HFFc6 (cell line): ENCODE measurements at regions not wholly inside any gene's neighbourhood (a gene's known extent, or its start where the extent isn't known, plus 50 kb on each side); places are given as distances from the start of the nearest gene placed in this dataset.
"Not testable (repeated sequence)": the region's sequence is repeated elsewhere in the genome, so short reads cannot be mapped to it uniquely, and the experiment has no call there.

Experiments used
- DNase-seq: peaks from one replicate; pipeline ENCODE4 v3.0.0-alpha.2; 2018
- H3K27ac Mint-ChIP-seq: 2 replicates; pipeline ENCODE4 v1.8.0; 2020; ENCODE audit warnings: mild to moderate bottlenecking, mixed read lengths
- H3K27me3 Mint-ChIP-seq: 2 replicates; pipeline ENCODE4 v1.8.0; 2021; ENCODE audit warnings: mild to moderate bottlenecking, moderate library complexity, mixed read lengths; ENCODE audit not compliant: insufficient read depth
- H3K36me3 Mint-ChIP-seq: 2 replicates; pipeline ENCODE4 v1.8.0; 2021; ENCODE audit warnings: low read depth, mixed read lengths
- H3K4me1 Mint-ChIP-seq: 2 replicates; pipeline ENCODE4 v1.8.0; 2020; ENCODE audit warnings: low read depth, mixed read lengths
- H3K4me3 Mint-ChIP-seq: 2 replicates; pipeline ENCODE4 v1.8.0; 2020; ENCODE audit warnings: mild to moderate bottlenecking, moderate library complexity, mixed read lengths
- H3K9me3 Mint-ChIP-seq: 2 replicates; pipeline ENCODE4 v1.8.0; 2020; ENCODE audit warnings: mild to moderate bottlenecking, mixed read lengths
- TF ChIP-seq, protein P1 (sequence below): fragments of 200-600 bp; sonication (generic); IDR thresholded peaks from 2 replicates; pipeline ENCODE4 v1.5.0; 2021; ENCODE audit warnings: antibody characterized with exemption, mild to moderate bottlenecking

DNA sequence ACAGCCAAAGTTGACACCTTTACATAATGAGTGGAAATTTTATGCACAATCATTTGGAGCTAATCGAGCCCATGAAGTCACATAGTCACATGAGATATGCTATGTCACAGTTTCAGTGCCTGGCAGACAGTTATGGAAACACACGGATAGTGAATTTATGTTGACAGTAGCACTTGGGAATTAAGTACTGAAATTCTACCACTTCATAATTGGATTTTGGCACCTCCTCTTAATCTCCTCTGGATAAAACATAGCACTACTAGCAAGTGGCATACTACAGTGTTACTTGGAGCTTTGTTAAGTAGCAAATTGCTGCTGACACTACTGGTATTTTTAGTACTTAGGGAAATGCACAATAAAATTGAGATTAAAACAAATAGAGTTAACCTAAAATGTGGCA lies 1679.4 kb downstream of the OTOL1 start:
- Mint-ChIP-seq H3K27me3 (no peaks in the 10 kb centered on the region), H3K27ac (no peak overlapping the region), H3K36me3 (no peaks in the 10 kb centered on the region), H3K4me3 (no peak overlapping the region), H3K9me3 (peaks cover 42% of the 10 kb centered on the region), H3K4me1 (no peaks in the 10 kb centered on the region)
- TF ChIP-seq, protein P1, sequence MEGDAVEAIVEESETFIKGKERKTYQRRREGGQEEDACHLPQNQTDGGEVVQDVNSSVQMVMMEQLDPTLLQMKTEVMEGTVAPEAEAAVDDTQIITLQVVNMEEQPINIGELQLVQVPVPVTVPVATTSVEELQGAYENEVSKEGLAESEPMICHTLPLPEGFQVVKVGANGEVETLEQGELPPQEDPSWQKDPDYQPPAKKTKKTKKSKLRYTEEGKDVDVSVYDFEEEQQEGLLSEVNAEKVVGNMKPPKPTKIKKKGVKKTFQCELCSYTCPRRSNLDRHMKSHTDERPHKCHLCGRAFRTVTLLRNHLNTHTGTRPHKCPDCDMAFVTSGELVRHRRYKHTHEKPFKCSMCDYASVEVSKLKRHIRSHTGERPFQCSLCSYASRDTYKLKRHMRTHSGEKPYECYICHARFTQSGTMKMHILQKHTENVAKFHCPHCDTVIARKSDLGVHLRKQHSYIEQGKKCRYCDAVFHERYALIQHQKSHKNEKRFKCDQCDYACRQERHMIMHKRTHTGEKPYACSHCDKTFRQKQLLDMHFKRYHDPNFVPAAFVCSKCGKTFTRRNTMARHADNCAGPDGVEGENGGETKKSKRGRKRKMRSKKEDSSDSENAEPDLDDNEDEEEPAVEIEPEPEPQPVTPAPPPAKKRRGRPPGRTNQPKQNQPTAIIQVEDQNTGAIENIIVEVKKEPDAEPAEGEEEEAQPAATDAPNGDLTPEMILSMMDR = no peak
- no peak for DNase-seq

DNA sequence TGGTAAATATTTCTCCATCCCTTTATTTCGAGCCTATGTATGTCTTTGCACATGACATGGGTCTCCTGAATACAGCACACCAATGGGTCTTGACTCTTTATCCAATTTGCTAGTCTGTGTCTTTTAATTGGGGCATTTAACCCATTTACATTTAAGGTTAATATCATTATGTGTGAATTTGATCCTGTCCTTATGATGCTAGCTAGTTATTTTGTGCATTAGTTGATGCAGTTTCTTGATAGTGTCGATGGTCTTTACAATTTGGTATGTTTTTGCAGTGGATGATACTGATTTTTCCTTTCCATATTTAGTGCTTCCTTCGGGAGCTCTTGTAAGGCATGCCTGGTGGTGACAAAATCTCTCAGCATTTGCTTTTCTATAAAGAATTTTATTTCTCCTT lies 1675.9 kb downstream of the OTOL1 start:
- H3K4me1 Mint-ChIP-seq, H3K27me3 Mint-ChIP-seq, DNase-seq, H3K4me3 Mint-ChIP-seq, H3K27ac Mint-ChIP-seq, H3K36me3 Mint-ChIP-seq: not testable (repeated sequence)
- peaks cover 46% of the 10 kb centered on the region for H3K9me3 Mint-ChIP-seq

DNA sequence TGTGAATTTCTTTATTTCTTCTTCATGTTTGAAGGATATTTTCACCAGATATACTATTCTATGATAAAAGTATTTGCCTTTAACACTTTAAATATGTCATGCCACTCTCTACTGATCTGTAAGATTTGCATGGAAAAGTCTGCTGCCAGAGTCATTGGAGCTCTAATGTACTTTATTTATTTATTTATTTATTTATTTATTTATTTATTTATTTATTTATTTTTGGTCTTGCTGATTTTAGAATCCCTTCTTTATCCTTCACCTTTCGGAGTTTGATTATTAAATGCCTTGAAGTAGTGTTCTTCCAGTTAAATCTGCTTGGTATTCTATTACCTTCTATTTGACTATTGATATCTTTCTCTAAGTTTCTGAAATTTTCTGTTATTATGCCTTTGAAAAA lies 1669.6 kb downstream of the OTOL1 start:
- DNase-seq = no peak
- H3K9me3 Mint-ChIP-seq = peaks cover 15% of the 10 kb centered on the region
- H3K4me3 Mint-ChIP-seq = no peak overlapping the region
- H3K4me1 Mint-ChIP-seq = no peaks in the 10 kb centered on the region
- H3K27ac Mint-ChIP-seq = no peak overlapping the region
- no peaks in the 10 kb centered on the region for H3K36me3 Mint-ChIP-seq
- no peaks in the 10 kb centered on the region for H3K27me3 Mint-ChIP-seq
- TF ChIP-seq, protein P1 = no peak

DNA sequence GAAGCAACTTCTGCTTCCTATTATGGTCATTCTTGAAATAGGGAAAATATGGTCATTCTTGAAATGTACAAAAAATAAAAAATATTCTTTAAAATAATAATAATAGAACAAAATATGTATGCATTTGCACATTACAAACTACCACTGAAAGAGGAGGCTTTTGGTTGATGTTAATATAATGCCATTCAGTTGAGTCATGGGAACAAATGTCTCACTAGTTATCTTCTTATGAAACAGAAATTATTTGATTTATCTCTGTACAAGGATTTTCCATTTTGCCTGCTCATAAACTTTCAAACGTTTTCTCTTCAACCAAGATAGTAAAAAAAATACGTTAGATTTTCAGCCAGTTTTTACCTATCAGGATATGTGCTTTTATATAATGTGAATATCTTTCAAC lies 1662.7 kb downstream of the OTOL1 start:
- Mint-ChIP-seq H3K36me3 (no peaks in the 10 kb centered on the region), H3K4me1 (no peaks in the 10 kb centered on the region), H3K9me3 (peaks cover 8% of the 10 kb centered on the region), H3K27ac (no peak overlapping the region), H3K27me3 (no peaks in the 10 kb centered on the region), H3K4me3 (no peak overlapping the region)
- TF ChIP-seq, protein P1 = no peak
- no peak for DNase-seq

DNA sequence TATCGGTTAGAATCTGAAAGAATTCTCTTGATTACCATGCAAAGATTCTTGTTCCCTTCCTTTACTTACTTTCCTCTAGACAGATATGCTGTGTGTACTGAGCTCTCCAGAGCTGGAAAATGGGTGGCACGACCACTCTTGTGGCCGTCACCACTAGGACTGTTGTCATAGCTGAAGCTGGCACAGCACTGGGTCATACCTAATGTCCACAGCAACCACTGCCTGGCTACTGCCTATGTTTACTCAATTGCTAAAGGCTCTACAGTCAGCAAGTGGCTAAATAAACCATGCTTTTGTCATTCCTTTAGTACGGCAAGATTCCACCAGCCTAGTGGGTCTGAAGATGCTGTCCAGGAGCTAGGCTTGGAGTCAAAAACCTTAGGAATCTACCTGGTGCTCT lies 1643.0 kb downstream of the OTOL1 start:
- Mint-ChIP-seq H3K4me3 (no peak overlapping the region), H3K27ac (no peak overlapping the region), H3K9me3 (peaks cover 17% of the 10 kb centered on the region; the same call in 1 of the 2 replicates), H3K27me3 (no peaks in the 10 kb centered on the region), H3K36me3 (no peaks in the 10 kb centered on the region), H3K4me1 (no peaks in the 10 kb centered on the region)
- DNase-seq = no peak
- TF ChIP-seq, protein P1 = no peak

DNA sequence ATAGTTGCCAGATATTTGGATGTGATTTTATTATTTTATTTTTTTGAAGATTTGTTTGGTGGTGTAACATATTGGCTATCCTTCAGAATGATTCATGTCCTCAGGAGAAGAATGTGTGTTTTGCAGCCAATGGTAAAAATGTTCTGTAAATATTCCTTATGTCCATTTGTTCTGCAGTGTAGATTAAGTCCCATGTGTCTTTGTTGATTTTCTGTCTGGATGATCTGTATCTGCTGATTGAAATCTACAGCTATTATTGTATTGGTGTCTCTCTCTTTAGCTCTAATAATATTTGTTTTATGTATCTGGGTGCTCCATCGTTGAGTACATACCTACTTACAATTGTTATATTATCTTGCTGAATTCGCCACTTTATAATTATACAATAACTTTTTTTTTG lies 1641.7 kb downstream of the OTOL1 start:
- DNase-seq = no peak
- Mint-ChIP-seq H3K4me3 (no peak overlapping the region), H3K36me3 (no peaks in the 10 kb centered on the region), H3K27me3 (no peaks in the 10 kb centered on the region), H3K9me3 (peaks cover 17% of the 10 kb centered on the region; the same call in 1 of the 2 replicates), H3K27ac (no peak overlapping the region), H3K4me1 (no peaks in the 10 kb centered on the region)
- TF ChIP-seq, protein P1 = no peak
